ENCODE measurements at regions not wholly inside any gene's neighbourhood (a gene's known extent, or its start where the extent isn't known, plus 50 kb on each side); places are given as distances from the start of the nearest gene placed in this dataset.
A peak's percentile ranks its signal among the peaks of the same experiment; 100 is the strongest.

DNA sequence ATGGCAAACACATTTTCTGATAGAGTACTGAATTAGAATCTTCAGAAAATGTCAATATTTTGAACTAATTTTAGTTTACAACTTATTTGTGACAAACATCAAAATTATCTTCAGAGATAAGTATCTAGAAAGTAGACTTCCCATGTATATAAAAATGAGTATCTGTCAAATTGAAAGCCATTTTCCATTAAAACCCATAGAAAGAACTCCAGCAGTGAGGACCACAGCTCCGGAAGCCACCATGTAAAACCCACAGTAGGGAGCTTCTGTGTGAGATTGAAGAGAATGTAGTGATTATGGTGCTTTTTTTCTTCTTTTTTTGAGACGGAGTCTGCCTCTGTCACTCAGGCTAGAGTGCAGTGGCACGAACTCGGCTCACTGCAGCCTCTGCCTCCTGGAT, 687.0 kb downstream of the TYW1 start:
- no peaks in the 10 kb centered on the region for H3K27me3 ChIP-seq
- H3K4me3 ChIP-seq: no peak overlapping the region
- no peaks in the 10 kb centered on the region for H3K36me3 ChIP-seq
- H3K4me1 ChIP-seq: no peaks in the 10 kb centered on the region
- TF ChIP-seq POLR2A (IDR thresholded peaks at IDR 0.05; ENCODE audit: low read depth): no peak
- TF ChIP-seq, protein P1, sequence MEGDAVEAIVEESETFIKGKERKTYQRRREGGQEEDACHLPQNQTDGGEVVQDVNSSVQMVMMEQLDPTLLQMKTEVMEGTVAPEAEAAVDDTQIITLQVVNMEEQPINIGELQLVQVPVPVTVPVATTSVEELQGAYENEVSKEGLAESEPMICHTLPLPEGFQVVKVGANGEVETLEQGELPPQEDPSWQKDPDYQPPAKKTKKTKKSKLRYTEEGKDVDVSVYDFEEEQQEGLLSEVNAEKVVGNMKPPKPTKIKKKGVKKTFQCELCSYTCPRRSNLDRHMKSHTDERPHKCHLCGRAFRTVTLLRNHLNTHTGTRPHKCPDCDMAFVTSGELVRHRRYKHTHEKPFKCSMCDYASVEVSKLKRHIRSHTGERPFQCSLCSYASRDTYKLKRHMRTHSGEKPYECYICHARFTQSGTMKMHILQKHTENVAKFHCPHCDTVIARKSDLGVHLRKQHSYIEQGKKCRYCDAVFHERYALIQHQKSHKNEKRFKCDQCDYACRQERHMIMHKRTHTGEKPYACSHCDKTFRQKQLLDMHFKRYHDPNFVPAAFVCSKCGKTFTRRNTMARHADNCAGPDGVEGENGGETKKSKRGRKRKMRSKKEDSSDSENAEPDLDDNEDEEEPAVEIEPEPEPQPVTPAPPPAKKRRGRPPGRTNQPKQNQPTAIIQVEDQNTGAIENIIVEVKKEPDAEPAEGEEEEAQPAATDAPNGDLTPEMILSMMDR (IDR thresholded peaks at IDR 0.05): no peak
- intact Hi-C loops (cut with DNase I): no loop called here
- H3K27ac ChIP-seq (replicated peaks in 1 of 4): no peak overlapping the region
- H3K9me3 ChIP-seq: no peaks in the 10 kb centered on the region
- WGBS: 85% methylated on average over 4 of the region's 4 CpGs
- no peak for DNase-seq (ENCODE audit: extremely low spot score)

DNA sequence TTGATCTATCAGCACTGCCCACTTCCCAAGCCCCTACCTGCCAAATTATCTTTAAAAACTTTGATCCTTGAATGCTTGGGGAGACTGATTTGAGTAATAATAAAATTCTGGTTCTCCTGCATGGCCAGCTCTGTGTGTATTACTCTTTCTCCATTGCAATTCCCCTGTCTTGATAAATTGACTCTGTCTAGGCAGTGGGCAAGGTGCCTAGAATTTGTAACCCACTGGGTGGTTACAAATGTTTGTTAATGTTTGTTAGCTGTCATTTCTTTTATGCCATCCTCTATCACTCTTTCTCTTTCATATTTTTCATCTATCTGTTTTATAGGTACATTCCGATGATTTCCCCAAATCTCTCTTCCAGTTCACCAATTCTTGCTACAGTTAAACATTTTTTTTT, 694.1 kb downstream of the TYW1 start:
- H3K27ac ChIP-seq (replicated peaks in 1 of 4): no peak overlapping the region
- no peaks in the 10 kb centered on the region for H3K27me3 ChIP-seq
- 88% methylated on average over 1 of the region's 1 CpG for WGBS
- no peak overlapping the region for H3K4me3 ChIP-seq
- no peaks in the 10 kb centered on the region for H3K36me3 ChIP-seq
- peaks cover 0 to 11% (median 8%) of the 10 kb centered on the region in 4 donors for H3K4me1 ChIP-seq
- intact Hi-C loops (cut with DNase I): no loop called here
- H3K9me3 ChIP-seq: peaks cover 0 to 6% (median 2%) of the 10 kb centered on the region in 4 donors
- TF ChIP-seq POLR2AphosphoS5 (IDR thresholded peaks at IDR 0.05): no peak
- no peak for TF ChIP-seq POLR2A (IDR thresholded peaks at IDR 0.05; ENCODE audit: low read depth)
- TF ChIP-seq EP300 (IDR thresholded peaks at IDR 0.05): no peak
- TF ChIP-seq, protein P1 (IDR thresholded peaks at IDR 0.05): no peak
- no peak for DNase-seq (ENCODE audit: extremely low spot score)

DNA sequence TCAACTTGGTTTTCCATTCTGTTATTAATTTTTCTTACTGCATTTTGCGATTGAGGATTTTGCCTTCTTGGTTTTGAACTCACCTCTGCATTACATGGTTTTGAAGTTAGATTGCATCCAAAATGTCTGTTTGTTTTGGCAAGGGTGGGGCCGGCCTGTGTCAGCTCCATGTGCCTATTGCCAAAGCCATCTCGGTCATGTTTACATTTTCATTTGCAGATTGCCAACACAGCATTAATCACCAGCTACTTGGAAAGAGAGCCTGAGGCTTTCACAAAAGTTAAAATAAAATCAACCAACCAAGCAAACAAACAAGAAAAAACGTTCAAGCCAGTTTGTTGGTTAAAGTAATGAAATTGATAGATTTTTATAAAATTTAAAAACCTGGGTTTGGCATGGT, 695.8 kb downstream of the TYW1 start:
- 25% methylated on average over 4 of the region's 4 CpGs for WGBS
- H3K4me3 ChIP-seq: no peak overlapping the region
- H3K36me3 ChIP-seq: no peaks in the 10 kb centered on the region
- no peak for DNase-seq (ENCODE audit: extremely low spot score)
- H3K9me3 ChIP-seq: peaks cover 0 to 6% (median 2%) of the 10 kb centered on the region in 4 donors
- TF ChIP-seq, protein P1 (IDR thresholded peaks at IDR 0.05): no peak
- TF ChIP-seq POLR2A (IDR thresholded peaks at IDR 0.05; ENCODE audit: low read depth): no peak
- peak in 1 of 2 donors; percentile 26 for TF ChIP-seq POLR2AphosphoS5 (IDR thresholded peaks at IDR 0.05)
- no peak overlapping the region for H3K27ac ChIP-seq (replicated peaks in 1 of 4)
- intact Hi-C loops (cut with DNase I): no loop called here
- peaks cover 0 to 11% (median 8%) of the 10 kb centered on the region in 4 donors for H3K4me1 ChIP-seq
- no peaks in the 10 kb centered on the region for H3K27me3 ChIP-seq

DNA sequence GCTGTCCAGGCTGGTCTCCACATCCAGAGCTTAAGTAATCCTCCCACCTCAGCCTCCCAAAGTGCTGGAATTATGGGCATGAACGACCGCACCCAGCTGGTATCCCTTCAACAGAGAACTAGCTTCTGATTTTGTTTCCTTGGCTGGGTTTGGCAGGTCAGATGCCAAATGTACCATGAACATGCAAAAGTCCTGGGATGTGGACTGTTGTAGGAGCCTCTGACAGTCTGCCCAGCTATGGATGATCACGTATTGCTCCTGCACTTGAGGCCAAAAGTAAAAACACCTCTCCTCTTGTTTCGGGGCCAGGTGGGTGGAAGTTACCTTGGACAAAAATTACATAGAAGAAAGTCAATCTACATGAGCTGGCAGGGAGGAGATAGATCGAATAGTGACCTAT, 699.5 kb downstream of the TYW1 start:
- WGBS: 92% methylated on average over 5 of the region's 5 CpGs
- H3K4me3 ChIP-seq: no peak overlapping the region
- no peak for TF ChIP-seq POLR2AphosphoS5 (IDR thresholded peaks at IDR 0.05)
- TF ChIP-seq, protein P1 (IDR thresholded peaks at IDR 0.05): no peak
- H3K4me1 ChIP-seq: peaks cover 0 to 11% (median 8%) of the 10 kb centered on the region in 4 donors
- peaks cover 0 to 4% (median under 1%) of the 10 kb centered on the region in 4 donors for H3K9me3 ChIP-seq
- H3K36me3 ChIP-seq: no peaks in the 10 kb centered on the region
- no peak overlapping the region for H3K27ac ChIP-seq (replicated peaks in 1 of 4)
- no peak for DNase-seq (ENCODE audit: extremely low spot score)
- intact Hi-C loops (cut with DNase I): no loop called here
- no peaks in the 10 kb centered on the region for H3K27me3 ChIP-seq

DNA sequence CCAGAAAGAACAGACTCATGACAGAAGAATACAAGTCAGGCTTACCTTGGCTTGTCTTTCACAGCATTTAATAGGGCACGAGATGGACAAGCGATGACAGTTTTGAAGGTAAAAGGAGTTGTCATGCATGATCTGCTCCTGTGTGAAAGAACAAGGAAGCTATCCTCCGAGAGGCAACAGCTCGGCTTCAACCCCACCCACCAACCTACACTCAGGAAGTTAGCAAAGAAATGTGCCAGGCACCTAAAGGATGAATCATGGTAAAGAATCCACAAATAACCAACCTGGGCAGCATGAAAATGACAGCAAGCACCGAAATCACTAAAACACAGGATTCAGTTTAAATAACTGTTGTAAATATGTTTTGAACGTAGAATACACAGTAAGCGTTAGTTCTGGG, 700.2 kb downstream of the TYW1 start:
- H3K9me3 ChIP-seq: no peaks in the 10 kb centered on the region
- TF ChIP-seq POLR2A (IDR thresholded peaks at IDR 0.05; ENCODE audit: low read depth) (no peak), EP300 (IDR thresholded peaks at IDR 0.05) (no peak), POLR2AphosphoS5 (IDR thresholded peaks at IDR 0.05) (no peak)
- TF ChIP-seq, protein P1 (IDR thresholded peaks at IDR 0.05): no peak
- intact Hi-C loops (cut with DNase I): no loop called here
- H3K27me3 ChIP-seq: no peaks in the 10 kb centered on the region
- no peak overlapping the region for H3K27ac ChIP-seq (replicated peaks in 1 of 4)
- H3K4me1 ChIP-seq: peaks cover 0 to 11% (median 8%) of the 10 kb centered on the region in 4 donors
- no peak for DNase-seq (ENCODE audit: extremely low spot score)
- H3K4me3 ChIP-seq: no peak overlapping the region
- WGBS: 80% methylated on average over 7 of the region's 7 CpGs
- no peaks in the 10 kb centered on the region for H3K36me3 ChIP-seq

All from esophagus muscularis mucosa (tissue), 4 donors.